GM21526 (cell line): ENCODE measurements at regions not wholly inside any gene's neighbourhood (a gene's known extent, or its start where the extent isn't known, plus 50 kb on each side); places are given as distances from the start of the nearest gene placed in this dataset.

Experiments used
- ATAC-seq: cut with Tn5 transposase; IDR thresholded peaks from one replicate; pipeline ENCODE4 v1.9.1; 2021; ENCODE audit warnings: moderate library complexity; ENCODE audit not compliant: unreplicated experiment, low FRiP score

DNA sequence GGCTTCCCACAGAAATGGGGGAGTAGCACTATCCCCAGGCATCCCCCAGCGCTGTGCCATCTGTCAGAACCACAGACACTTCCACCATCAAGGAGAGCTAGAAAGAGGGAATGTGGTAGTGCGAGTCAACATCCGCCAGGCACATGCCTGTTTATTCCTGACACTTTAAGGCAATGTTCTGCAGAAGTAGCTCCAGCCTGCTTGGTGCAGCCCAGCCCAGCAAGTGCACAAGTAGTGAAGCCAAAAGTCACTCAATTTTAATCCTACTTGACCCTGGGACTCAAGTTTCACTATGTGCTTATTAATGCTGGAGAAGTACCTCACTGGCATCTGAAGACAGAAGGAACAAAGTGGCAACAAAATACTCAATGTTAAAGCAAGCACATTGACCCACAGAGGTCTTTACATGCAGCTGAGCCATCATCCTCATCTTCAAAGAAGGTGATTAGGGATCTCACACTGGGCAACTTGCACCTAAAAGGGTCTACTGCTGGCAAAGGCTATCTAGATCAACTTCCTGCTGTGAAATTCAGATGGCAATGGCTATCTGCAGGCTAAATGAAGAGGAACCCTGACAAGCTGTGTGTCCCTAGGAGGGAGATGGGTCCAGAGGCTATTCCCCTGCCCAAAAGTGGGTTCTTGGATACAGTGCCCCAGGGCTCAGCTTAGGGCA lies 61.4 kb upstream of the CLDN18 start:
- ATAC-seq: no peak

DNA sequence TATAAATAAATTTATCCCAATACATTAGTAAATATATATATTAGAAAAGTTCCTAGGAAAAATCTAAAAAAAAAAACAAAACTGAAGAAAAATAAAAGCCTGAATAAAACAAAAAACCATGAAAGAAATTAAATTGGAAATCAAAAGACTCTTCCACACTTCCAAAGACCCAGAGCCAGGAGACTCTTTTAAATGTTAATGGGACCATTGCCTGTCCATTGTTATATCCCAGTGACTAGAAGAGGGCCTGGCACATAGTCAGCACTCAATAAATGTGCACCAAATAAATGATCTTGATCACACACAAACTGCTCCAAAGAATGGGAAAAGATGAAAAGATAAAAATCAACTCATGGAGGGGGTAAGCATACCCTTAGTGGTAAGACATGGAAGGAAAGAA lies 51.3 kb upstream of the CLDN18 start:
- ATAC-seq: no peak
